HepG2 (cell line): ENCODE measurements at regions not wholly inside any gene's neighbourhood (a gene's known extent, or its start where the extent isn't known, plus 50 kb on each side); places are given as distances from the start of the nearest gene placed in this dataset.
"Not testable (repeated sequence)": the region's sequence is repeated elsewhere in the genome, so short reads cannot be mapped to it uniquely, and the experiment has no call there.

ENCODE experiments used
- ATAC-seq: fragments of 200-7000 bp; cut with Tn5 transposase; 3 replicates; pipeline ENCODE4 v1.9.1; 2020; ENCODE audit warnings: mild to moderate bottlenecking, moderate library complexity
- BruUV-seq: library from RNA; stranded (reverse); fragments of 400-500 nt; replicated peaks from 2 replicates; lab custom pipeline; 2021; lab: Mats Ljungman, UMichigan
- CTCF ChIA-PET: fragments of 300-600 bp; formaldehyde crosslinking; extraction: SDS; loops from one replicate; lab custom pipeline; 2021; ENCODE audit warnings: low total read pairs, inconsistent platforms, low intra/inter-chr PET ratio; lab: Yijun Ruan, JAX
- POLR2A ChIA-PET: fragments of 350-600 bp; sonication (Branson Sonifier 250); formaldehyde crosslinking; loops from one replicate; lab custom pipeline; 2020; ENCODE audit warnings: antibody characterized with exemption, inconsistent platforms; lab: Yijun Ruan, JAX
- DNase-seq: peaks from one replicate; pipeline ENCODE4 v3.0.0-alpha.2; 2015; ENCODE audit warnings: low spot score
- FAIRE-seq: peaks from 3 replicates; lab custom pipeline; 2011; peaks lifted over from hg19 to GRCh38; lab: Jason Lieb, UNC
- H2AFZ ChIP-seq: one replicate; pipeline ENCODE4 v1.6.1; 2011; ENCODE audit warnings: low read length, inconsistent platforms
- H3K27ac ChIP-seq: fragments of 300-600 bp; 3 replicates; pipeline ENCODE4 v1.8.0; 2011; ENCODE audit warnings: mixed run types, mild to moderate bottlenecking, mixed read lengths, low read length, inconsistent platforms; ENCODE audit not compliant: insufficient read depth; ENCODE audit errors: extremely low read length
- H3K27me3 ChIP-seq, 2 experiments: fragments of 200-600 bp in 1 of 2; 2 replicates in 1 of 2; 3 replicates in 1 of 2; pipeline versions ENCODE4 v1.6.0 to v1.8.0; 2011; ENCODE audit warnings: low read length in 2 of 2, mild to moderate bottlenecking in 2 of 2, moderate library complexity in 2 of 2, inconsistent platforms in 1 of 2; ENCODE audit not compliant: insufficient read depth in 2 of 2, control insufficient read depth in 1 of 2
- H3K36me3 ChIP-seq, 2 experiments: fragments of 200-600 bp in 1 of 2; replicated peaks in 1 of 2; 2 replicates in 1 of 2; 3 replicates in 1 of 2; pipeline versions ENCODE4 v1.5.1 to v1.8.0; 2011; ENCODE audit warnings: low read length in 2 of 2, inconsistent platforms in 1 of 2; ENCODE audit not compliant: insufficient read depth in 2 of 2, control insufficient read depth in 1 of 2
- H3K4me1 ChIP-seq: 2 replicates; pipeline ENCODE4 v1.5.1; 2012; ENCODE audit warnings: low read length, inconsistent platforms; ENCODE audit not compliant: insufficient read depth
- H3K4me2 ChIP-seq: 2 replicates; pipeline ENCODE4 v1.6.0; 2011; ENCODE audit warnings: low read depth, low read length, inconsistent platforms
- H3K4me3 ChIP-seq, 3 experiments: fragments of 200-600 bp in 1 of 3; sonication (generic), shearing (Covaris generic) in 1 of 3; replicated peaks in 1 of 3; 2 replicates each; pipeline ENCODE4 v1.5.1; 2011 to 2016; ENCODE audit warnings: low read length in 3 of 3, inconsistent platforms in 2 of 3, low read depth in 2 of 3, mild to moderate bottlenecking in 2 of 3, control low read depth in 1 of 3, mixed read lengths in 1 of 3; ENCODE audit not compliant: insufficient read depth in 1 of 3
- H3K79me2 ChIP-seq: one replicate; pipeline ENCODE4 v1.6.1; 2011; ENCODE audit warnings: low read length, inconsistent platforms; ENCODE audit not compliant: insufficient read depth
- H3K9ac ChIP-seq: 2 replicates; pipeline ENCODE4 v1.6.0; 2011; ENCODE audit warnings: mild to moderate bottlenecking, low read depth, low read length, inconsistent platforms; ENCODE audit not compliant: insufficient read depth
- H3K9me3 ChIP-seq: 2 replicates; pipeline ENCODE4 v1.5.1; 2012; ENCODE audit warnings: mild to moderate bottlenecking, low read length
- H4K20me1 ChIP-seq: 2 replicates; pipeline ENCODE4 v1.6.0; 2011; ENCODE audit warnings: inconsistent platforms, mild to moderate bottlenecking, low read length, moderate library complexity; ENCODE audit not compliant: insufficient read depth
- AGO2 ChIP-seq: fragments of 200-400 bp; formaldehyde crosslinking; optimal IDR thresholded peaks from 2 replicates; pipeline ENCODE3; 2017; ENCODE audit warnings: mild to moderate bottlenecking, low read depth, low read length, moderate library complexity
- CCDC6 ChIP-seq: sonication (generic); formaldehyde crosslinking; IDR thresholded peaks from 2 replicates; pipeline ENCODE4 v1.8.1; 2022; ENCODE audit warnings: mild to moderate bottlenecking, missing genetic modification reagents, moderate library complexity
- FLYWCH1 ChIP-seq: sonication (generic); formaldehyde crosslinking; IDR thresholded peaks from 2 replicates; pipeline ENCODE4 v1.8.1; 2023; ENCODE audit warnings: mild to moderate bottlenecking, missing genetic modification reagents
- FOXA1 ChIP-seq, 2 experiments: fragments of 450-650 bp in 1 of 2; sonication (generic) in 1 of 2; formaldehyde crosslinking in 1 of 2; IDR thresholded peaks; 2 replicates each; pipeline versions ENCODE4 v1.4.0 to v1.6.1; 2016 to 2020; ENCODE audit warnings: missing genetic modification reagents in 1 of 2
- FOXP1 ChIP-seq, 2 experiments: fragments of 450-650 bp in 1 of 2; IDR thresholded peaks; 2 replicates each; pipeline ENCODE4 v1.6.1; 2017 to 2018; ENCODE audit warnings: antibody characterized with exemption in 1 of 2
- KAT2B ChIP-seq: fragments of 150-350 bp; IDR thresholded peaks from 2 replicates; pipeline ENCODE4 v1.6.1; 2014; ENCODE audit warnings: low read depth, low read length, borderline replicate concordance
- KMT2B ChIP-seq: IDR thresholded peaks from 2 replicates; pipeline ENCODE4 v1.6.1; 2016; ENCODE audit warnings: missing genetic modification reagents, missing compliant biosample characterization
- MEF2D ChIP-seq: sonication (generic); formaldehyde crosslinking; IDR thresholded peaks from 2 replicates; pipeline ENCODE4 v1.5.1; 2020; ENCODE audit warnings: mild to moderate bottlenecking, missing genetic modification reagents
- NFIB ChIP-seq: sonication (generic); formaldehyde crosslinking; IDR thresholded peaks from 2 replicates; pipeline ENCODE4 v1.9.0; 2021; ENCODE audit warnings: missing genetic modification reagents, mild to moderate bottlenecking, borderline replicate concordance
- PRMT3 ChIP-seq: sonication (generic); formaldehyde crosslinking; IDR thresholded peaks from 2 replicates; pipeline ENCODE4 v1.8.1; 2022; ENCODE audit warnings: low read depth, mild to moderate bottlenecking, moderate library complexity, missing genetic modification reagents, borderline replicate concordance
- WGBS: methylation state at CpG from one replicate; pipeline ENCODE4 v1.1.6; 2017; ENCODE audit warnings: low lambda C conversion rate; 5-methylcytosine and 5-hydroxymethylcytosine counted together
- in situ Hi-C: cut with HindIII; loops from 2 replicates; pipeline ENCODE4 v1.10.0; 2017; ENCODE audit warnings: low pct_unique_long_range_greater_than_20kb; ENCODE audit not compliant: extremely low pct_ligation_motif_present
- intact Hi-C: fragments of 100-400 bp; cut with micrococcal nuclease; formaldehyde crosslinking; loops from one replicate; pipeline ENCODE4 v1.10.0; 2022; ENCODE audit not compliant: unreplicated experiment
- TF ChIP-seq, protein P1 (sequence below): sonication (generic); formaldehyde crosslinking; IDR thresholded peaks from 2 replicates; pipeline ENCODE4 v1.9.0; 2021; ENCODE audit warnings: missing genetic modification reagents, mild to moderate bottlenecking, borderline replicate concordance
- TF ChIP-seq, protein P2 (sequence below): sonication (generic); formaldehyde crosslinking; IDR thresholded peaks from 2 replicates; pipeline ENCODE4 v1.5.1; 2020; ENCODE audit warnings: missing genetic modification reagents, mild to moderate bottlenecking, borderline replicate concordance
- TF ChIP-seq, protein P3 (sequence below): sonication (generic); formaldehyde crosslinking; IDR thresholded peaks from 2 replicates; pipeline ENCODE4 v1.4.0; 2020; ENCODE audit warnings: missing genetic modification reagents, low read depth, mild to moderate bottlenecking, borderline replicate concordance
- TF ChIP-seq, protein P4 (sequence below): IDR thresholded peaks from 2 replicates; pipeline ENCODE4 v1.6.1; 2016; ENCODE audit warnings: missing compliant biosample characterization, missing genetic modification reagents, borderline replicate concordance

DNA sequence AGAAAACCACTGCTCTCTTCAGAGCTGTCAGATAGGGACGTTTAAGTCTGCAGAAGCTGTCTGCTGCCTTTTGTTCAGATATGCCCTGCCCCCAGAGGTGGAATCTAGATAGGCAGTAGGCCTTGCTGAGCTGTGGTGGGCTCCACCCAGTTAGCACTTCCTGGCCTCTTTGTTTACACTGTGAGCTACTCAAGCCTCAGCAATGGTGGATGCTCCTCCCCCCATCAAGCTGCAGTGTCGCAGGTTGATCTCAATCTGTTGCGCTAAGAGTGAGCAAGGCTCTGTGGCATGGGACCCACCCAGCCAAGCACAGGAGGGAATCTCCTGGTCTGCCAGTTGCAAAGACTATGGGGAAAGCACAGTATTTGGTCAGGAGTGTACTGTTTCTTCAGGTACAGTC, 59.2 kb upstream of the ZNF641 start:
- H3K4me1 ChIP-seq; FAIRE-seq; H4K20me1 ChIP-seq; POLR2A ChIA-PET; H3K9ac ChIP-seq; H3K36me3 ChIP-seq; ATAC-seq; H3K79me2 ChIP-seq; H3K27me3 ChIP-seq; CTCF ChIA-PET; H3K4me3 ChIP-seq; in situ Hi-C loops; H3K9me3 ChIP-seq; H3K4me2 ChIP-seq; H2AFZ ChIP-seq; BruUV-seq; intact Hi-C loops; H3K27ac ChIP-seq; TF ChIP-seq FOXA1 (IDR thresholded peaks at IDR 0.05): not testable (repeated sequence)
- TF ChIP-seq FOXA1 (CRISPR knock-in tag; IDR thresholded peaks at IDR 0.05), result 0 out of 2 replicates have a peak, but pooled peaks have one; percentile 35
- no CpG with 5 or more reads among the region's 3 CpGs for WGBS
- peak; percentile 24 for DNase-seq

DNA sequence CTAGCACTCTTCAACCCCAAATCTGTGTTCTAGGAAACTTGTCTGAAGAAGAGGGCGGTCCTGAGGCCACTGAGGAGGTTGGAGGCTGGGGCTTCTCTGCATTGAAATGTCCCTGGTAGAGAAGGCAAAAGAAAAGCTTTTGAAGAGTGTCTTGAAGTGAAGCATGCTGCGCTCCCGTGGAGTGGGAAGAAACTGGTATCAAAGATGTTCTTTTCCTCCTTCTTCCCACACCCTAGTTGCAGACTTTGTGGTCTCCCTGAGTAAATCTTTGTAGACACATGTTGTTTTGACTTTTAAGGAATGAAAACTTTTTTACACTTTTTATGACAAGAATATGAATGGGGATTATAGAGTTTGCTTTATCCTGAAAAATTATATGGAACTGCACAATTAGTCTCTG, 59.0 kb upstream of the ANP32D start:
- Histone ChIP-seq H4K20me1 (no peaks in the 10 kb centered on the region), H3K9ac (no peak overlapping the region), H3K79me2 (no peaks in the 10 kb centered on the region), H3K36me3 (no peaks in the 10 kb centered on the region), H3K27ac (no peak overlapping the region), H3K9me3 (no peaks in the 10 kb centered on the region), H2AFZ (no peak overlapping the region), H3K4me3 (no peak overlapping the region), H3K4me2 (no peak overlapping the region), H3K4me1 (no peaks in the 10 kb centered on the region), H3K27me3 (no peaks in the 10 kb centered on the region)
- in situ Hi-C loops (no loop called here), intact Hi-C loops (no loop called here)
- ChIA-PET POLR2A (no interaction called here), CTCF (no interaction called here)
- BruUV-seq, result no TSS peak
- 18% methylated on average over 3 of the region's 3 CpGs for WGBS
- FAIRE-seq (no peak), ATAC-seq (no peak), DNase-seq (no peak)
- no peak for TF ChIP-seq KMT2B
- TF ChIP-seq PRMT3 (CRISPR knock-in tag), result no peak
- no peak for TF ChIP-seq FOXP1 (IDR thresholded peaks at IDR 0.05)
- no peak for TF ChIP-seq FOXP1 (CRISPR knock-in tag; IDR thresholded peaks at IDR 0.05)
- TF ChIP-seq KAT2B, result no peak
- TF ChIP-seq CCDC6 (CRISPR knock-in tag), result no peak
- TF ChIP-seq, protein P1, sequence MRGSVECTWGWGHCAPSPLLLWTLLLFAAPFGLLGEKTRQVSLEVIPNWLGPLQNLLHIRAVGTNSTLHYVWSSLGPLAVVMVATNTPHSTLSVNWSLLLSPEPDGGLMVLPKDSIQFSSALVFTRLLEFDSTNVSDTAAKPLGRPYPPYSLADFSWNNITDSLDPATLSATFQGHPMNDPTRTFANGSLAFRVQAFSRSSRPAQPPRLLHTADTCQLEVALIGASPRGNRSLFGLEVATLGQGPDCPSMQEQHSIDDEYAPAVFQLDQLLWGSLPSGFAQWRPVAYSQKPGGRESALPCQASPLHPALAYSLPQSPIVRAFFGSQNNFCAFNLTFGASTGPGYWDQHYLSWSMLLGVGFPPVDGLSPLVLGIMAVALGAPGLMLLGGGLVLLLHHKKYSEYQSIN (CRISPR knock-in tag), result no peak
- TF ChIP-seq MEF2D (CRISPR knock-in tag), result no peak
- no peak for TF ChIP-seq AGO2
- TF ChIP-seq, protein P2, sequence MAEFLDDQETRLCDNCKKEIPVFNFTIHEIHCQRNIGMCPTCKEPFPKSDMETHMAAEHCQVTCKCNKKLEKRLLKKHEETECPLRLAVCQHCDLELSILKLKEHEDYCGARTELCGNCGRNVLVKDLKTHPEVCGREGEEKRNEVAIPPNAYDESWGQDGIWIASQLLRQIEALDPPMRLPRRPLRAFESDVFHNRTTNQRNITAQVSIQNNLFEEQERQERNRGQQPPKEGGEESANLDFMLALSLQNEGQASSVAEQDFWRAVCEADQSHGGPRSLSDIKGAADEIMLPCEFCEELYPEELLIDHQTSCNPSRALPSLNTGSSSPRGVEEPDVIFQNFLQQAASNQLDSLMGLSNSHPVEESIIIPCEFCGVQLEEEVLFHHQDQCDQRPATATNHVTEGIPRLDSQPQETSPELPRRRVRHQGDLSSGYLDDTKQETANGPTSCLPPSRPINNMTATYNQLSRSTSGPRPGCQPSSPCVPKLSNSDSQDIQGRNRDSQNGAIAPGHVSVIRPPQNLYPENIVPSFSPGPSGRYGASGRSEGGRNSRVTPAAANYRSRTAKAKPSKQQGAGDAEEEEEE (CRISPR knock-in tag), result no peak
- TF ChIP-seq NFIB (CRISPR knock-in tag), result no peak
- TF ChIP-seq, protein P3, sequence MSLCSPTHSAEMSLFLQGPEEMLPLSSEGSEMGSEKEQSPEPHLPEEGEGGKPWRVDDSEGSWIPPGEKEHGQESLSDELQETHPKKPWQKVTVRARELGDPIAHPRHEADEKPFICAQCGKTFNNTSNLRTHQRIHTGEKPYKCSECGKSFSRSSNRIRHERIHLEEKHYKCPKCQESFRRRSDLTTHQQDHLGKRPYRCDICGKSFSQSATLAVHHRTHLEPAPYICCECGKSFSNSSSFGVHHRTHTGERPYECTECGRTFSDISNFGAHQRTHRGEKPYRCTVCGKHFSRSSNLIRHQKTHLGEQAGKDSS (CRISPR knock-in tag), result no peak
- TF ChIP-seq, protein P4, sequence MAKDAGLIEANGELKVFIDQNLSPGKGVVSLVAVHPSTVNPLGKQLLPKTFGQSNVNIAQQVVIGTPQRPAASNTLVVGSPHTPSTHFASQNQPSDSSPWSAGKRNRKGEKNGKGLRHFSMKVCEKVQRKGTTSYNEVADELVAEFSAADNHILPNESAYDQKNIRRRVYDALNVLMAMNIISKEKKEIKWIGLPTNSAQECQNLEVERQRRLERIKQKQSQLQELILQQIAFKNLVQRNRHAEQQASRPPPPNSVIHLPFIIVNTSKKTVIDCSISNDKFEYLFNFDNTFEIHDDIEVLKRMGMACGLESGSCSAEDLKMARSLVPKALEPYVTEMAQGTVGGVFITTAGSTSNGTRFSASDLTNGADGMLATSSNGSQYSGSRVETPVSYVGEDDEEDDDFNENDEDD, result no peak
- TF ChIP-seq FLYWCH1 (CRISPR knock-in tag), result no peak
